ENCODE measurements at regions not wholly inside any gene's neighbourhood (a gene's known extent, or its start where the extent isn't known, plus 50 kb on each side); places are given as distances from the start of the nearest gene placed in this dataset.
"Not testable (repeated sequence)": the region's sequence is repeated elsewhere in the genome, so short reads cannot be mapped to it uniquely, and the experiment has no call there.

- DNase-seq (ENCODE audit: low spot score): no peak
These were observed 675.0 kb downstream of the TMEM121 start for GRCh38 chr14:106201376-106201775.

GRCh38 chr14:106203438-106203837 lies 677.1 kb downstream of the TMEM121 start:
- DNase-seq (ENCODE audit: low spot score): no peak

- no peak for DNase-seq (ENCODE audit: low spot score)
These were observed 677.7 kb downstream of the TMEM121 start for GRCh38 chr14:106204063-106204462.

- DNase-seq (ENCODE audit: low spot score): no peak
These were observed 680.9 kb downstream of the TMEM121 start for GRCh38 chr14:106207316-106207715.

- no peak for DNase-seq (ENCODE audit: low spot score)
These were observed 682.4 kb downstream of the TMEM121 start for GRCh38 chr14:106208794-106209193.

GRCh38 chr14:106209755-106210154 lies 683.4 kb downstream of the TMEM121 start:
- no peak for DNase-seq (ENCODE audit: low spot score)

GRCh38 chr14:106210650-106211049 lies 684.3 kb downstream of the TMEM121 start:
- DNase-seq (ENCODE audit: low spot score): no peak

- no peak for DNase-seq (ENCODE audit: low spot score)
These were observed 685.0 kb downstream of the TMEM121 start for GRCh38 chr14:106211334-106211900.

GRCh38 chr14:106215229-106215628 lies 688.8 kb downstream of the TMEM121 start:
- DNase-seq (ENCODE audit: low spot score): no peak

- DNase-seq (ENCODE audit: low spot score): no peak
These were observed 690.3 kb downstream of the TMEM121 start for GRCh38 chr14:106216679-106217078.

GRCh38 chr14:106218174-106218573 lies 691.8 kb downstream of the TMEM121 start:
- DNase-seq (ENCODE audit: low spot score): no peak

- DNase-seq (ENCODE audit: low spot score): no peak
These were observed 695.9 kb downstream of the TMEM121 start for GRCh38 chr14:106222311-106222710.

GRCh38 chr14:106222731-106223130 lies 696.3 kb downstream of the TMEM121 start:
- no peak for DNase-seq (ENCODE audit: low spot score)

GRCh38 chr14:106227793-106228192 lies 701.4 kb downstream of the TMEM121 start:
- no peak for DNase-seq (ENCODE audit: low spot score)

- no peak for DNase-seq (ENCODE audit: low spot score)
These were observed 702.3 kb downstream of the TMEM121 start for GRCh38 chr14:106228541-106229158.

- no peak for DNase-seq (ENCODE audit: low spot score)
These were observed 703.7 kb downstream of the TMEM121 start for GRCh38 chr14:106230071-106230470.

- DNase-seq (ENCODE audit: low spot score): not testable (repeated sequence)
These were observed 706.8 kb downstream of the TMEM121 start for GRCh38 chr14:106233191-106233590.

- DNase-seq (ENCODE audit: low spot score): not testable (repeated sequence)
These were observed 708.3 kb downstream of the TMEM121 start for GRCh38 chr14:106234525-106235254.

- no peak for DNase-seq (ENCODE audit: low spot score)
These were observed 709.2 kb downstream of the TMEM121 start for GRCh38 chr14:106235356-106236159.

GRCh38 chr14:106248321-106249192 lies 722.2 kb downstream of the TMEM121 start:
- DNase-seq (ENCODE audit: low spot score): no peak

GRCh38 chr14:106253995-106254394 lies 727.6 kb downstream of the TMEM121 start:
- not testable (repeated sequence) for DNase-seq (ENCODE audit: low spot score)
